ENCODE measurements at regions not wholly inside any gene's neighbourhood (a gene's known extent, or its start where the extent isn't known, plus 50 kb on each side); places are given as distances from the start of the nearest gene placed in this dataset.

DNA sequence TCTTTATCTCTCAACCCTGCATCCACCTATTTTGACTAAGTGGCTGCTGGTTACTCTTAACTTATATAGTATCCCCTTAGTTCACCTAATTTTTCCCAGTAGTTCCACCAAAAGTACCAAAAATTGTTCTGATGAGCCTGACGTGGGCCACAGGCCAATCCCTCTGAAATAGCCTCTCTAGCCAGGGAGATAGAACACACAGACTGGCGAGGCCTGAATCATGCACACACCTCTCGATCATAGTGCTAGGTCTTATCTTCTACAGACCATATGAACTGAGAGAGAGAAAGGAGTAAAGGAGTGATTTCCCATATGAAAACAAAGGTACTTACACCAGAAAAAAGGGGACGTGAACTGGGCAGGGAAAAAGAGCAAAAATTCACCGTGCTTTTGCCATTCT, 72.5 kb upstream of the ADAMTS9 start:
- TF ChIP-seq EZH2 (IDR thresholded peaks at IDR 0.05; ENCODE audit: insufficient read depth, poor library complexity, severe bottlenecking) (no peak), EZH2phosphoT487 (IDR thresholded peaks at IDR 0.05; ENCODE audit: insufficient read depth, low read depth) (no peak)
